ENCODE measurements at regions not wholly inside any gene's neighbourhood (a gene's known extent, or its start where the extent isn't known, plus 50 kb on each side); places are given as distances from the start of the nearest gene placed in this dataset.

GRCh38 chr9:1875251-1875851, 139.8 kb upstream of the SMARCA2 start:
- TF ChIP-seq EZH2 (IDR thresholded peaks at IDR 0.05; ENCODE audit: borderline replicate concordance) (no peak), CTCF (IDR thresholded peaks at IDR 0.05; ENCODE audit: poor library complexity) (no peak), EZH2phosphoT487 (IDR thresholded peaks at IDR 0.05; ENCODE audit: low read depth, severe bottlenecking, unreplicated experiment) (no peak)

Data from hepatocyte (in vitro differentiated cells).